Head of caudate nucleus (tissue), 42 donors: ENCODE measurements at regions not wholly inside any gene's neighbourhood (a gene's known extent, or its start where the extent isn't known, plus 50 kb on each side); places are given as distances from the start of the nearest gene placed in this dataset.
"Not testable (repeated sequence)": the region's sequence is repeated elsewhere in the genome, so short reads cannot be mapped to it uniquely, and the experiment has no call there.

ENCODE experiments used
- DNase-seq, 42 donors: peaks; one replicate each; pipeline versions ENCODE4 v3.0.0 to v3.0.0-alpha.2; 2020 to 2021; ENCODE audit warnings: mixed read lengths in 7 of 42
- intact Hi-C: fragments of 100-400 bp; cut with DNase I; formaldehyde crosslinking; loops from one replicate; pipeline ENCODE4 v1.15.0; 2022

DNA sequence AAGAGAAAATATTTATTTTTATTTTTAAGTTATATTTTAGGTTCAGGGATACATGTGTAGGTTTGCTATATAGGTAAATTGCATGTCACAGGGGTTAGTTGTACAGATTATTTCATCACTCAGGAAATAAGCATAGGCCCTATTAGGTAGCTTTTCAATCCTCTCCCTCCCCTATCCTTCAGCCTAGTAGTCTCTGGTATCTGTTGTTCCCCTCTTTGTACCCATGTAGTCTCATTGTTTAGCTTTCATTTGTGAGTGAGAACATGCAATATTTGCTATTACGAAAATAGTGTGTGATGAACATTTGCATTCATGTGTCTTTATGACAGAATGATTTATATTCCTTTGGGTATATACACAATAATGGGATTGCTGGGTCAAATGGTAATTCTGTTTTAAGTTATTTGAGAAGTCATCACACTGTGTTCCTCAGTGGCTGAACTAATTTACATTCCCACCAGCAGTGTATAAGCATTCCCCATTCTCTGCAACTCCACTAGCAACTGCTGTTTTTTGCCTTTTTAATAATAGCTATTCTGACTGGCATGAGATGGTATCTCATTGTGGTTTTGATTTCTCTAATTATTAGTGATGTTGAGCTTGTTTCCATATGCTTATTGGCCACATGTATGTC, 863.3 kb downstream of the TTLL7 start:
- not testable (repeated sequence) for DNase-seq

DNA sequence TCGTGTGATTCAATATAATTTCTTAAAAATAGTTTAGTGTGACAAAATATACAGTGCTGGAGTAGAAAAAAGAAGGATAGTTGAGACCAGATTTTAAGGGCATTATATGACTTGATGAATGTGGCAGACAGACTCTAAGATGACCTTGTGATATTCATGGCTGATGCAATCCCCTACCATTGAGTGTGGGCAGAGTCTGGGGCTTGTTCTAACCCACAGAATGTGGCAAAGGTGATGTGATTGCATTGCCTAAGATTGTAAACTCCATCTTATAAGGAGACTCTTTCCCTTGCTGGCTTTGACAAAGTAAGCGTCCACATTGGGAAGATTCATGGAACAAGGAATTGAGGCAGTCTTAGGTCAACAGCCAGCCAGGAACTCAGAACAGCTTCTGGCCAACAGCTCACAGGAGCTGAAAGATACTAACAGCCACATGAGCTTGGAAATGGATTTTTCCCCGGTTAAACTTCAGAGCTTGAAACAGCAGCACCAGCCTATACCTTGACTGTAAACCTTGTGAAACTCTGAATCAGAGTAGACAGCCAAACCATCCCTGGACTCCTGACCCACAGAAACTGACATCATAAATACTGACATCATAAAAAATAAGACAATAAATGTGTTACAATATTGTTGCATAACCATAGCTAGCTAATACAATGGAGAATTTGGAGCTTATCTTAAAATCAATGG, 864.5 kb downstream of the TTLL7 start:
- intact Hi-C loops, result not testable (repeated sequence)

More for the DNA sequence above, 863.3 kb downstream of the TTLL7 start:
- intact Hi-C loops, result not testable (repeated sequence)

DNA sequence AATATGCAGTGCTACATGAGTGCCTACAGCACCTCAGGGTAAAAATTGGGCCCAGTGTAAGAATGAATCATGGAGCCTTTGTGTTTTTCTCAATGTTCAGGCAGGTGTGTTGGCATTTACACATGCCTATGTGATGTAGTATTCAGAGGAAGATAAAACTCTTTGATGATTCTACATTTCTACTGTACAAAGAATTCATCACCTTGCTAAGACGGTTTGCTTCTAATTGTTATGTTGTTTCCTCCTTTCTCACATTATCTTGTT, 867.3 kb downstream of the TTLL7 start:
- intact Hi-C loops, result no loop called here
- DNase-seq, result no peak

More for the DNA sequence above, 864.5 kb downstream of the TTLL7 start:
- not testable (repeated sequence) for DNase-seq

DNA sequence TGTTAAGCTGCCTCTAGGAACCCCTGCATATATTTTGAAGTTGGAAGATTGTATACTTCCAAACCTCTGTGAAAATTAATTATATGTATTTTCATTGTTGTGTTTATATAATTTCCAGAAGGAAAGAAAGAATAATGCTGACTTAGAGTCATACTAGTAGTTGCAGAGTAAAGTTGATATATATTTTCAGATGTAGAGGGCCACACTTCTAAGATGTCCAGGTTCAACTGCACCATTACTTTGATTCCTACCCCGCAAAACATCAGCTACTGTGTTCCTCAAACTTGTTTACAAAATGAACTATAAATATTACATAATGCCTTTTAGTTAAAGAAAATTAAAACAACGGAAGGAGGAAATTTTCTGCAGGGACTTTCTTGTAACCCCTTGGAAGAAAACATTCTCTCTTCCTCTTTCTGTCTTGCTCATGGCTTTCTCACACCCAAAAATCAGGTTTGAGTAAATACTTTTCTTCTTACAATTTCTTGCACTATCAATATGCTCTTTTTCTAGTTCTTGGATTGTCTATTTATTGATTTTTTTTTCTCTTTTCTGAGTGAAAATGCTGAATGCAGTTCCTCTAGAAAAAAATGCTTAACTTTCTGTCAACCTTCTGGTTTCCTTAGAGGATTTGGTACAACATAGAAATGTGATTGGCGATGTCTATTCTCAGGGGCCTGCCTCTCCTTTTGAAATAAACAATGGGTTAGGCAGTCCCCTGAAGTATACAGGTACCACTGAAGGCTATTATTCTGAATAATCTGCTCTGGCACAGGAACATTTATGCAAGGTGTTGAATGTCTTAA, 867.8 kb downstream of the TTLL7 start:
- intact Hi-C loops, result no loop called here
- DNase-seq, result no peak

DNA sequence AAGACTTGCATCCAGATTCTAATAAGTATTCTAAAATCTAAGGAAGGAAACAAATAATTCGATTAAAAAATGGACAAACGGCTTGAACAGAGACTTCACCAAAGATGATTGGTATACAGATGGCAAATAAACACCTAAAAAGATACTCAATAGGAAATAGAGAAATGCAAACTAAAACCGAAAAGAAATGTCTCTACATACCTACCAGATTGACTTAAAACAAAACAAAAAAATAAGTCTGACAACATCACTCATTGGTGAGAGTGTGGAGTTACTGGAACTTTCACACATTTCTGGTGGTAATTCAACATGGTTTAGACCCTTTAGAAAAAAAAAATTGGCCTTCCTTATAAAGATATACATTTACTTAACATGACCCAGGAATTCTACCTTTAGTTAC, 869.8 kb downstream of the TTLL7 start:
- intact Hi-C loops, result no loop called here
- DNase-seq, result no peak

DNA sequence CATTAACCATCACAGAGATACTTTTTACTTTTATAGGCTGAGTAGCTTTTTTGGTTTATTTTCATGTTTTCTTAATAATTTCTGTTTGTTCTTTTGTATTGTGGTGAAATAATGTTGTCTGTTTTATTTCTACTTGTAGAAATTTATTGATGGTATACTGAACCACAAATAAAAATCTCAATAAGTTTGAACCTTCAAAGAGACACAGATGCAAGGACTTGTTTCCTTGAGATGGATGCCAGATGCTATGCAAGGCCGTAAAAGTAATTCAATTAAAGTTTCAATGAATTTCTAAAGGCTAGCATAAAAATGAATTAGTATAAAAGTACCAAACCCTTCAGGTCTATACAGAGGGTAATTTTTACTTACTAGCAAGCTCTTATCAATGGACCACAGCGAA, 873.5 kb downstream of the TTLL7 start:
- DNase-seq, result no peak
- intact Hi-C loops, result no loop called here

DNA sequence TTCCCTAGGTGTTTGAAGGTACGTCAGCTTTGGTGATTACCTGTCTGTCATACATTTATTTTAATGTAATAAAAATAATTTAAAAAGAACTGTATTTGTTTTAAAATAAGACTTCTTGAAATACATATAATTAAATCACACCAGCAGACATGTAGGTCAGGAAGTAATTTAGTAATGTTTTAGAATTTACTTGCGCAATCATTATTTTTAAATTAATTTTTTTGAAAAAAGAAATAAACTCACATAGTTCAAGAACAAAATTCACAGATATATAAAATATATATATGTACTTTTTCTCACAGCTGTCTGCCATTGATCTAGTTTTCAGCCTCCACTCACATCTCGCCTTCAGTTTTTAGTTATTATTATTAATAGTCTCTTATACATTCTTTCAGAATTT, 875.9 kb downstream of the TTLL7 start:
- DNase-seq, result no peak
- intact Hi-C loops, result no loop called here

DNA sequence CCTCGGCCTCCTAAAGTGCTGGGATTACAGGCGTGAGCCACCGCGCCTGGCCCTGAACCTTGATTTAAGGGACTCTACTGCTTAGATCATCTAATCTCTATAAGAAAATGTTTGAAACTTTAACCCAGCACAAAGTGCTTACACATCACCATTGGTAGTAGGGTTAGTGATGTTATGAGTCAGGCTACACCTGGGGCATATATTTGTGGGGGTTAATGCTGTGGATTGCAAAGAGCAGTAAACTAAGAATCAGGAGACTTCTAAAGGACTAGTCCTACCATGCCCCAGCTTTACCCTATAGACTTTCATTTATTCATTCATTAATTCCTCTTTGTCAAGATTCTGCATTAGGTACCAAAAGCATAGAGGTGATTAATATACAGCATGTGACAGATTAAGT, 880.5 kb downstream of the TTLL7 start:
- DNase-seq, result no peak
- intact Hi-C loops, result no loop called here

DNA sequence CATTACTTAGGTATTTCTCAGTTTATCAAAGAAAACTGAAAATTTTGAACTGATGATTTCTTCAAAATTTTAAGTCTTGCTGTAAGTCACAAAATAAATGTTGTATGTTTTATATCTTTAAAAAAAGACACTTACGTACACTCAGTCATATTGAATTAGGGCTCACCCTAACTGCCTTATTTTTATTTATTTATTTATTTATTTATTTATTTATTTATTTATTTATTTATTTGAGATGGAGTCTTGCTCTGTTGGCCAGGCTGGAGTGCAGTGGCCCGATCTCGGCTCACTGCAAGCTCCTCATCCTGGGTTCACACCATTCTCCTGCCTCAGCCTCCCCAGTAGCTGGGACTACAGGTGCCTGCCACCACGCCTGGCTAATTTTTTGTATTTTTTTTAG, 881.9 kb downstream of the TTLL7 start:
- intact Hi-C loops, DNase-seq: not testable (repeated sequence)

DNA sequence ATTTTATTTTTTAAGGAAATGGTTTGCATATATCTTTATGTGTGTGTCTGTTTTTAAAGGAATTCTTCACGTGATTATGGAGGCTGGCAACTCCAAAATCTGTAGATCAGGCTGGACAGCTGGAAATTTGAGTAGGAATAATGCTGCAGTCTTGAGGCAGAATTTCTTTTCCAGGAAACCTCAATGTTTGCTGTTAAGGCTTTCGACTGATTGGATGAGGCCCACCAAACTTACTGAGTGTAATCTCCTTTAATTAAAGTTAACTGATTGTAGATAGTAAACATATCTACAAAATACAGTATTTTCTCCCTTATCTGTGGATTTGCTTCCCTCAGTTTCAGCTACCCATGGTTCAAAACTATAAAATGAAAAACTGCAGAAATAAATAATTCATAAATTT, 883.1 kb downstream of the TTLL7 start:
- intact Hi-C loops, result no loop called here
- DNase-seq, result no peak

DNA sequence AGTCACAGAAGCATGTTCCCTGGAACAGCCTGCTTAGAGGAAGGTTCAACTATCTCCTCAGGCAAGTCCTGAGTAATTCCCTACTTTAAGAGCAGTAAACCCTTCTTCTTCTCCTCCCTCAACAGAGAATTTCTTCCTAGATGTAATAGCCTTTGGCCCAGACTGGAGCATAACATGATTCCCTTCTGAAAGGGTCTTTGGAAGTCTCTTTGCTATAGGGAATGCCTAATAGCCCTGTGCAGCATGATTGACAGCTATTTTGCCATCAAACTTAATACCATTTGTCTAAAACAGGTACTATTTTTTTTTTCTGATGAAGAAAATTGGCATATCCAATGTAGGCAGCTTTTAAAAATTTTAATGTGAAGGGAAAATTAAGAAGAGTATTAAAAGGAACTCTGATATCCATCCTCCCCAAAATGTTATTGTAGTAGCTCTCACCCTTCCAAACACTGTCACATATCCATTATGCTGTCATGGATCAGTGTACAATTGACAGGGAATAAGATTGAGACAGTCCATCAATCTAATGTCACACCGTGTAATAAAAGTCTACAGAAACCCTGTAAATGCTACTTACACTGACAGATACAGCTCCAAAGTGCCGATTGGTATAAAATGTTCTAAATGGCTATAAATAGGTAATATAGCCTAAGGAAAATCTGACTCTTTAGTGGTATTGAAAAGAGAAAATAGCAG, 884.6 kb downstream of the TTLL7 start:
- DNase-seq, result no peak

DNA sequence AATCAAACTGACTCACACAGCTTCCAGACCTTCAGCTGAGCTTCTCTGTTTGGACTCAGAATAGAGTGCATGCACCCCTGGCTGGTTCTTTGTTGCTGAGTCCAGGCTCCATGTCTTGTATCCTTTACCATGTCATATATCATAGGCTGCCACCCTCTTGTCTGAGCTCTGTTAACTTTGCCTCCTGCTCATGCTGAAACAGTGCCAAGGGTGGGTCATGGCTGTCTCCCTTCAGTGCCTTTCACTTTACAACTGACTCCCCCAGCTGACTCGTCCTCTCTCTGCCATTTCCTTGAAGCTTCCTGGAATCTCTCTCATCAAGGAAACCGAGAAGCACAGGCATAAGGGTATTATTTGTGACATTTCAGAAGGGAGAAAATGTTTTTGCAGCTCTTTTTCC, 885.3 kb downstream of the TTLL7 start:
- intact Hi-C loops, result no loop called here
- DNase-seq, result no peak

More for the DNA sequence above, 884.6 kb downstream of the TTLL7 start:
- intact Hi-C loops, result no loop called here

DNA sequence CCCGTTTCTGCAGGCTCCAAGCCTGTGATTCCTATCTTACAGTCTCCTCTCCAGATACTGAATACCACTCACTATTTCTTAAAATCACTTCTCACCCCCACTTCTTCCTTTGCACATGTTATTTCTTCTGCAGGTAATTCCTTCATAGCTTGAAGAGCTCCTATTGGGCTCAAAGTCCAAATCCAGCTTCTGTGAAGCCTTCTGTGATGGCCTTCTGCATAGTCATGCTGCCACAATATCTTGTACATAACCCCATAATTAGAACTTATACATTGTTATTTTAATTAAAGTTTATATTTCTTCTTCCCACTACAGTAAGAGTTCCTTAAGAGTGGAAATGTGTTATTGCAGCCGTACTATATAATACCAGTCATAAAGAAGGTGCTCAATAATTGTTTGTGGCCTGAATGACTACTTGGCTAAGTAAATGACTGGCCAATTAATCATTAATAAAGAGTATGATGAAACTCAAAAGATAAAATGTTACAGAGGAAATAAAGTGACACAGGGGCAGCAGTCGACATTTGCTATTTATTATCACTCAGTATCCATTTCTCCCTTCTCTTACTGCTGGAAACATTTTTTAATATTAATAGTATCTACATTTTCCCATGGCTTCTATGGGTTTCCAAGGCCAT, 886.6 kb downstream of the TTLL7 start:
- intact Hi-C loops, result no loop called here
- DNase-seq, result no peak

DNA sequence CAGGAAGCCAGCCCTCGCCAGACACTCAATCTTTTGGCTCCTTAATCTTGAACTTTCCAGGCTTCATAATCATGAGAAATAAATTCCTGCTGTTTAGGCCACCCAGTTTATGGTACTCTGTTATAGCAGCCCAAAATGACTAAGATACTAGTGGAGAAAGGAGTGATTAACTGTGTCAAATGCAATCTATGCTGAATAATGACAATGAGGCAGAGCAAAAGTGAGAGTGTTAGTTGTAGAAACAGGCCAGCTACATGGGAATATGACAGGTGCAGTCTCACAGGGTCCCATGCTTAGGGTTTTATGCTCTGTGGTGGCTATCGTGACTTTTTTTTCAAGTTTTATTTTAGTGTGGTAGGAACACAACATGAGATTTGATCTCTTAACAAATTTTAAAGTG, 888.8 kb downstream of the TTLL7 start:
- no peak for DNase-seq
- intact Hi-C loops, result no loop called here

DNA sequence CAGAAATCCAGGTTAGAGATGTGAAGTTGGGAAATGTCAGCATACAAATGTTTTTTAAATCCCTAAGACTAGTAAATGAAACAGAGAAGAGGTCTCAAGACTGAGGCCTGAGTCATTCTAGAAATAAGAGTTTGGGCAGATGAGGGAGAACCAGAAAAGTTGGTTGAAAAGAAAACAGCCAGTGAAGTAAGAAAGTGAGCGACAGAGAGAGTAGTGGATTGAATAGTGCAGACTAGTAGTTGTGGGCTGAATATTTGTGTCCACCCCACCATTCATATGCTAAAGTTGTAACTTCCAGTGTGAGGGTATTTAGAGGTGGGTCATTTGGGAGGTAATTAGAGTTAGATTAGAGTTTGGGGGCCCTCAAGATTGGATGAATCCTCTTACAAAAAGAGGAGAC, 889.2 kb downstream of the TTLL7 start:
- intact Hi-C loops, result no loop called here

DNA sequence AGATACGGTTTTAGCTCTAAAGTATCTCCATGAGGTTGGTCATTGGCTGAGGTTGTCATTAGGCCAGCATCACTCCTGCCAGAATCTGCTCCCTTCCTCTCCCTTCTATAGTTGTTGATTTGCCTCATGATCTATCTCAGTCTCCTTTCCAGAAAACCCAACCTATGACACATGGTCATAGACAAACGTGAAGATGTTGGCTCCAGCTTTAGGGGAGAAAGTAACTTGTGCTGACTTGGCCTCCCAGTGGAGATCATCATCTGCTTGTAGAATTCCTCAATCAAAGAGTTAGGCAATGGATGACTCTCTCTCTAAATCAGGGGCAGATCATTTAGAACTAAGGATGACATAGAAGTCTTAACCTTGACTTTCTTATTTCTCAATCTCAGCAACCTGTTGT, 894.4 kb downstream of the TTLL7 start:
- DNase-seq, result no peak
- intact Hi-C loops, result no loop called here

More for the DNA sequence above, 889.2 kb downstream of the TTLL7 start:
- DNase-seq, result no peak

DNA sequence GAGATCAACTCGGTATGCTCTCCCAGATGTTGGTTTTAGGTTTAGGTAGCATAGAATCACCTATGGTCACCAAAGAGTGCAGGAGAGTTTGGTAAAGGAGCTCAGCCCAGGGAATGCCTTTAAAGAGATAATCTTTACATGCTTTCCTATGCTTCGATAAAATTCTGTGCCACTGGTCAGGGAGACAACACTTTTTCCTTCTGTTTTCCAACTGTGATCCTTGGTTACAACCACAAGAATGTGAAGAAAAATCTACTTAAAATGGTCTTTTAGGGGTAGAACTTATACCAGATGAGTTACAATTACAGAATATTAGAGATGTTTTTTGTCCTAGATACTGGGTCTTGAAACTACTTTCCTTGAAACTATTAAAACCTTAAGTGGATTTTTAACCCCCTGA, 895.6 kb downstream of the TTLL7 start:
- no peak for DNase-seq
- intact Hi-C loops, result no loop called here

DNA sequence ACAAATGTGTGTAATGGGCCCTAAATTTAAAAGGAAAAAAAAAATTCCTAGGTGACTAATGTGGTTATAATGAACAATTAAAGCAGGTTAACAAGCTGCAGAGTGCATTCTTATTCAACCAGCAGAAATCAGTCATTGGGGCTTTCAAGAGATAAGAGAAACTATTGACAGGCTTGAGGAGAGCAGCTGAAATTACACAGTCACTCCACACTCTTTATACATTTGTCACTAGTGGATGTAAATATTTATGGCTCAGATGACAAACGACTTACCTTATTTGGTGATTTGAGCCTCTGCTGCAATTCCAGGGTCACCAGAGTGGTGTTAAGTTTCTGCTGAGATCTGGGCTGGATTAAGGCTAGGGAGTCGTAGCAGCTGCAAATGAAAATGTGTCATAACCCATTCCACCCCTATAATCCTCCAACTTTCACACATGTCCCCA, 896.3 kb downstream of the TTLL7 start:
- intact Hi-C loops, result no loop called here
- DNase-seq, result no peak

DNA sequence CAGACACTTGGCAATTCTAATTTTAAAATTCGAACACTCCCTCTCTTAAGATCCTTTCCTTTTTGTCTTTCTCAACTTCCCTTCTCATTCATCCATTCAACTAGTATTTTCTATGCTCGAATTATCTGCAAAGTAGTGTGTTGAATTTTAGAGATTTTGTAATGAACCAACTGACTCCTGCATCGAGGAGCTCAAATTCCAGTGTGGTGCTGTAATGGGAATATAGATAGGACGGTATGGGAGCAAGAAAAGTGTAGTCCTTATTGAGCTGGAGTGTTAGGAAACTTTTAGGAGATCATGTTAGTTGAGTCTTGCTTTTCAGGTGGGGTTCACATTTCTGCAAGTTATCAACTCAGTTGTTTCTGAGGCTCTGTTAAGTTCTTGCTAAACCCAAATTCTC, 897.5 kb downstream of the TTLL7 start:
- intact Hi-C loops, result no loop called here
- DNase-seq, result no peak
